ENCODE measurements at regions not wholly inside any gene's neighbourhood (a gene's known extent, or its start where the extent isn't known, plus 50 kb on each side); places are given as distances from the start of the nearest gene placed in this dataset.
"Not testable (repeated sequence)": the region's sequence is repeated elsewhere in the genome, so short reads cannot be mapped to it uniquely, and the experiment has no call there.

GRCh38 chr6:51285876-51286275 lies 467.2 kb downstream of the TFAP2B start:
- Mint-ChIP-seq H3K9me3 (ENCODE audit: low read depth) (peaks cover 3% of the 10 kb centered on the region), H3K36me3 (no peaks in the 10 kb centered on the region), H3K4me1 (no peaks in the 10 kb centered on the region), H3K4me3 (no peak overlapping the region), H3K27me3 (no peaks in the 10 kb centered on the region), H3K27ac (no peak overlapping the region)
- CTCF ChIA-PET = no interaction called here
- no peak for DNase-seq
- no peak for ATAC-seq

- no peaks in the 10 kb centered on the region for H3K36me3 Mint-ChIP-seq
- H3K27me3 Mint-ChIP-seq = no peaks in the 10 kb centered on the region
- no peak overlapping the region for H3K4me3 Mint-ChIP-seq
- CTCF ChIA-PET = no interaction called here
- ATAC-seq (no peak), DNase-seq (no peak)
- no peaks in the 10 kb centered on the region for H3K4me1 Mint-ChIP-seq
- no peak overlapping the region for H3K27ac Mint-ChIP-seq
- peaks cover 3% of the 10 kb centered on the region for H3K9me3 Mint-ChIP-seq (ENCODE audit: low read depth)
Measured at GRCh38 chr6:51289041-51289440, 470.4 kb downstream of the TFAP2B start.

DNA sequence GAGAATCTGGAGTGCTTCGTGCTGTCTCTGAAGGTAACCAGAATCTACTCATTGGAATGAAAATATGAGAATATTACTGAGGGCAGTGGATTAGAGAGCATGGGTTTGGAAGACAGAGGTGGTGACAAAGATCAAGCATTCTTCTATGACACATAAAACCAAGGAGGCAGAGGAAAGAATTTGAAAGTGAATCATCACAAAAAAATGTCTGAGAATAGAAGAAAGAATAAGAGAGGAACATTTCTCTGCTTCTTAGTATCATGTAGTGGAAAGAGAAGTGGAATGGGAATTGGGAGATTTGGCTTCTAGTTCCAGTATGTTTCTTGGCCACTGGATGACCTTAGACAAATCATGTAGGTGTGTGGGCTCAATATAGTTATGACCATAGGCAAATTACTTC lies 474.0 kb downstream of the TFAP2B start:
- no peak overlapping the region for H3K27ac Mint-ChIP-seq
- CTCF ChIA-PET = no interaction called here
- no peaks in the 10 kb centered on the region for H3K27me3 Mint-ChIP-seq
- H3K4me1 Mint-ChIP-seq = no peaks in the 10 kb centered on the region
- peaks cover 3% of the 10 kb centered on the region for H3K9me3 Mint-ChIP-seq (ENCODE audit: low read depth)
- no peaks in the 10 kb centered on the region for H3K36me3 Mint-ChIP-seq
- no peak for DNase-seq
- no peak for ATAC-seq
- H3K4me3 Mint-ChIP-seq = no peak overlapping the region

DNA sequence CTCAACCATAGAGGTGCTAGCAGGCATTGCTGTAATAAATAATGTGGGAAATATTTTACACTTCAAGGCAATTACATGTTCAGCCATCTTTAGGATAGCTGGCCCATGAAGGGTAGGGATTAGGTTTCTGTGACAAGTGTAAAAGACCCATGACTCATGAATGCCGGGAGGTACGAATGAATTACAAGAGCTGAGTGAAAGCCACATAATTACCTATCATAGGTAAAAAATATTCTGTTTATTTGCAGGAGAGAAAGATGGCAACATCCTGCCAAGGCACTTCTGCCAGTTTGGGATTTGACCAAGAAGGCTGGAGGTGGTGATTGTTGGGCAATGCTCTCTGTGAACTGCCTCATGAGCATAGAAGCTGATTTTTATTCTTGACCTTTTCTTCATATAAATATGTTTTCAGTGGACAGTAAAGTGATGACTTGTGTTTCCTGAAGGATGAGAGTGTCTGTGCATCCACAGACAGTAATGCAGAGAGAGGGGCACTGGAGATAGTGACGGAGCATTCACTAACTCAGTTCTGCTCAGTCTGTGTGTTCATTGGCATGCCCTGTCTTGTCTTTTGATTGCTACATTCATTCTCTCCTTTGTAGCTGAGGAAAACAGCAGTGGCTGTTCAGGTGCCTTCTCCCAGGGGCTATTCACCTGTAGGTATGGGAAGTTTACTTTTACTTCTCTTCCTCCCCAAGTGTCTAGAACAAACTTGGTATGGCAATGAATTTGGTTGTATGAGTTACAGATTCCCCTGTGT lies 481.1 kb downstream of the TFAP2B start:
- H3K27ac Mint-ChIP-seq = no peak overlapping the region
- H3K9me3 Mint-ChIP-seq (ENCODE audit: low read depth) = no peaks in the 10 kb centered on the region
- DNase-seq = no peak
- no peak for ATAC-seq
- no peaks in the 10 kb centered on the region for H3K27me3 Mint-ChIP-seq
- no peaks in the 10 kb centered on the region for H3K4me1 Mint-ChIP-seq
- CTCF ChIA-PET = no interaction called here
- H3K36me3 Mint-ChIP-seq = no peaks in the 10 kb centered on the region
- no peak overlapping the region for H3K4me3 Mint-ChIP-seq

DNA sequence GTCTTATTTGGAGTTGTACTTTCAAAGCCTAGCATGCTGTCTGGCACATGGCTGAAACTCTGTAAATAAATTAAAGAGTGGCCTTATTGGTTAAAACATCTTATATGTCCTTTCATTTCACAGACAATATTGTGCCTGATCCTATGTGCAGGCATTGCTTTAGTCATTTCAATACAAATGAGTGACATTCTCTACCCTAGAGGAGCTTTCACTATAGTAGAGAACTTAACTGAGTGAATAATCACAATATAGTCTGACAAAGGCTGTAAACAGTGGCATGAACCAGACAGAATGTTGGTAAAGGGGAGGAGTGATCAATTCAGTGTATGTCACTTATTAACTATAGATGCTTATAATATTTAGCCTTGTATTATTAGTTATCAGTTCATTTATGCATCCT lies 481.8 kb downstream of the TFAP2B start:
- H3K27me3 Mint-ChIP-seq = no peaks in the 10 kb centered on the region
- H3K4me3 Mint-ChIP-seq = no peak overlapping the region
- no peaks in the 10 kb centered on the region for H3K9me3 Mint-ChIP-seq (ENCODE audit: low read depth)
- no peak overlapping the region for H3K27ac Mint-ChIP-seq
- no peak for DNase-seq
- CTCF ChIA-PET = no interaction called here
- H3K36me3 Mint-ChIP-seq = no peaks in the 10 kb centered on the region
- no peak for ATAC-seq
- H3K4me1 Mint-ChIP-seq = no peaks in the 10 kb centered on the region

DNA sequence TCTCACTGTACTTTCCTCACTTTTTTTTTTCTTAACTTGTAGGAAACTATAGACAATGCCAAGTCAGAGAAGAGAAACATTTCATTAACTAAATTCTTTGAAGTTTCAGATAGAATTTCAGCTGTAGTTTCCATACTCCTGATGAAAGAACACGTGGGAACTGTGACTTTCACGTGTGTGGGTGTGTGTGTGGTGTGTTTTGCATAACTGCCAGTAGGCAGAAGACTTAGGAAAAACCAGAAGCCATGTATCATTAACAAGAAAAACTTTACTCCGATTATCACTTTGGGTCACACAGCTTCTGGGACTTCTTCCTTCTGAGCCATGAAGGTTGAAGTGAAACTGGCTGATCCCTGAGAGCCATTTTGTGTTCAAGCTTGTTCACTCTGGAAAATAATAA lies 483.3 kb downstream of the TFAP2B start:
- DNase-seq (no peak), ATAC-seq (no peak)
- CTCF ChIA-PET = no interaction called here
- Mint-ChIP-seq H3K27ac (no peak overlapping the region), H3K36me3 (no peaks in the 10 kb centered on the region), H3K4me3 (no peak overlapping the region), H3K9me3 (ENCODE audit: low read depth) (peaks cover 4% of the 10 kb centered on the region), H3K27me3 (no peaks in the 10 kb centered on the region), H3K4me1 (no peaks in the 10 kb centered on the region)

DNA sequence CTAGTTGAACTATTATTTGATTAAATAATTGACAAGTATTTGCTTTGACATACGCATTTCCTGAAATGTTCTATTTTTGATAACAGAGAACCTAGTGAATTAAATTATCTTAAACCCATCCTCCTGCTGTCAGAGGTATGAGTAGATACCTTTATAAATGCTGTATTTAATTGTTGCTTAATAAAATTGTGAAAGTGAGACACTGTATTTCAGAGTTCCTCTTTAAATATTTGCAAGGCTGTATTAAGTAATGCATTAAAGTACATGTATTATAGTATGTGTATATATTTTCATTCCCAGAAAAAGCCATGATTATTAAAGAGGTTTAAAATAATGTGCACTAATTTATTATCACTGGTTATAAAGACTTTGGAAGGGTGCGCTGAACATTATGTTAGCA lies 483.8 kb downstream of the TFAP2B start:
- no peak overlapping the region for H3K4me3 Mint-ChIP-seq
- DNase-seq (no peak), ATAC-seq (no peak)
- no peaks in the 10 kb centered on the region for H3K27me3 Mint-ChIP-seq
- H3K36me3 Mint-ChIP-seq = no peaks in the 10 kb centered on the region
- H3K4me1 Mint-ChIP-seq = no peaks in the 10 kb centered on the region
- H3K9me3 Mint-ChIP-seq (ENCODE audit: low read depth) = peaks cover 4% of the 10 kb centered on the region
- H3K27ac Mint-ChIP-seq = no peak overlapping the region
- CTCF ChIA-PET = no interaction called here

- Mint-ChIP-seq H3K9me3 (ENCODE audit: low read depth) (peaks cover 4% of the 10 kb centered on the region), H3K27me3 (no peaks in the 10 kb centered on the region), H3K36me3 (no peaks in the 10 kb centered on the region), H3K4me1 (no peaks in the 10 kb centered on the region), H3K27ac (no peak overlapping the region), H3K4me3 (no peak overlapping the region)
- no peak for ATAC-seq
- CTCF ChIA-PET = no interaction called here
- DNase-seq = no peak
Measured at GRCh38 chr6:51303338-51303737, 484.7 kb downstream of the TFAP2B start.

- no peak overlapping the region for H3K4me3 Mint-ChIP-seq
- CTCF ChIA-PET = no interaction called here
Measured at GRCh38 chr6:51314965-51315364, 496.3 kb downstream of the TFAP2B start.

DNA sequence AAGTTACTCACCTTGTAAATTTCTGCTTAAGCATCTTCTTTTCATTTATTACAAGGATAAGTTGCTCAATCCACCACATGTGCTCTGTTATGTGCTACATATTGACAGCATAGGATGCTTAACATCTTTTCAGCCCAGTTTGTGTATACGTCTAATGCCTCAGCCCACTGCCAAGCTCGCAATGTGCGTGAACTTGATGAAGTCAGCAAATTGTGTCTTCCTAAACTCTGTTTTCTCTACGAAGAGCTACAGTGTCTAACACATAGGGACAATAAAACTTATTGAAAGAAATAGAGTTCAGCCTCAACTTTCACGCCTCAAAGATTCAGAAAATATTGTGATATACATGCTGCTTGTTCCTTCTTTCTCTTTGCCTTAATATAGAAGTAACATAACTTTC lies 500.0 kb downstream of the TFAP2B start:
- no peak for DNase-seq
- no peaks in the 10 kb centered on the region for H3K36me3 Mint-ChIP-seq
- H3K27me3 Mint-ChIP-seq = no peaks in the 10 kb centered on the region
- peaks cover 5% of the 10 kb centered on the region for H3K9me3 Mint-ChIP-seq (ENCODE audit: low read depth)
- H3K4me3 Mint-ChIP-seq = no peak overlapping the region
- ATAC-seq = no peak
- no peak overlapping the region for H3K27ac Mint-ChIP-seq
- no peaks in the 10 kb centered on the region for H3K4me1 Mint-ChIP-seq
- CTCF ChIA-PET = no interaction called here

More at GRCh38 chr6:51314965-51315364, 496.3 kb downstream of the TFAP2B start:
- Mint-ChIP-seq H3K27ac (no peak overlapping the region), H3K36me3 (no peaks in the 10 kb centered on the region), H3K9me3 (ENCODE audit: low read depth) (peaks cover 5% of the 10 kb centered on the region), H3K27me3 (no peaks in the 10 kb centered on the region), H3K4me1 (no peaks in the 10 kb centered on the region)
- no peak for DNase-seq
- no peak for ATAC-seq

- H3K4me1 Mint-ChIP-seq; H3K27me3 Mint-ChIP-seq; DNase-seq; ATAC-seq; CTCF ChIA-PET; H3K27ac Mint-ChIP-seq; H3K36me3 Mint-ChIP-seq; H3K9me3 Mint-ChIP-seq (ENCODE audit: low read depth); H3K4me3 Mint-ChIP-seq: not testable (repeated sequence)
Measured at GRCh38 chr6:51321477-51321876, 502.8 kb downstream of the TFAP2B start.

- no peak for DNase-seq
- ATAC-seq = no peak
- Mint-ChIP-seq H3K4me3 (no peak overlapping the region), H3K9me3 (ENCODE audit: low read depth) (no peaks in the 10 kb centered on the region), H3K36me3 (no peaks in the 10 kb centered on the region), H3K27ac (no peak overlapping the region), H3K4me1 (no peaks in the 10 kb centered on the region), H3K27me3 (no peaks in the 10 kb centered on the region)
- CTCF ChIA-PET = no interaction called here
Measured at GRCh38 chr6:51322505-51322904, 503.8 kb downstream of the TFAP2B start.

DNA sequence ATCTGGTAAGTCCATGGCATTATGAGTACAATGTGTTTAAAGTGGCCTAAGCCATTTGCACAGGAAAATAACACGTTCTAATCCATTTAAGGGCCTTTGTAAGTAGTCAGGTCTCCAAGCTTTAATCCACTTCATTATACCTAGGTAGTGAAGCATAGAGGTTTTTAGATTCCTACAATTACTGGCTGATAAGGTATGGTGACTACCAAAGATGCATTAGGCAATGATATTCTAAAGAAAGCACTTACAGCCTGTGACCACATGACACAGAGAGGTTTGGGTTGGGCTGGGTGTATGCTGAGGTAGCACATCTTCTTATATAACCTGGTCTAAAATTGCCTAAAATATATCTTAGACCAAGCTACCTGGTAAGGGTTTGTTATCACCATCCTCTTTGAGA lies 504.4 kb downstream of the TFAP2B start:
- H3K9me3 Mint-ChIP-seq (ENCODE audit: low read depth) = no peaks in the 10 kb centered on the region
- no peak overlapping the region for H3K27ac Mint-ChIP-seq
- ATAC-seq (no peak), DNase-seq (no peak)
- CTCF ChIA-PET = no interaction called here
- no peak overlapping the region for H3K4me3 Mint-ChIP-seq
- no peaks in the 10 kb centered on the region for H3K36me3 Mint-ChIP-seq
- no peaks in the 10 kb centered on the region for H3K27me3 Mint-ChIP-seq
- H3K4me1 Mint-ChIP-seq = no peaks in the 10 kb centered on the region

DNA sequence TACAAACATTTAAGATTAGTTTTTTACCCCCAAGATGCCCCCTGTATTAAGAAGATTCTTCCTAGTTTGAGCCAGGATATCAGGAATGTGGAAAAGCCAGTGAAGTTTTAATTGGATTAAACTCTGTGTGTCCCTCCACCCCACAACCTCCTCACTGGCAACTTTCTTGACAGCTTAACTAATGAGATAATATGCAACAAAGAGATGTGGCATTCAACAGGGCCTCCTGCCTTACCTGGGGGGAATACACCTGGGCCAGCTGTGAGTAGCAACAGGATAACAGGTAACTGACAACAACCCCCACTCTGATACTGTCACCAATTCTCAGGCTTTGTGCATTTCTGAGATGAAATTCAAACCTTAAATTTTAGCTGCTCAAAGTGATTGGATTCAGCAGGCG lies 512.3 kb downstream of the TFAP2B start:
- no peak for ATAC-seq
- no peak for DNase-seq
- CTCF ChIA-PET = no interaction called here
- Mint-ChIP-seq H3K4me3 (no peak overlapping the region), H3K9me3 (ENCODE audit: low read depth) (peaks cover 4% of the 10 kb centered on the region), H3K36me3 (no peaks in the 10 kb centered on the region), H3K27ac (no peak overlapping the region), H3K4me1 (no peaks in the 10 kb centered on the region), H3K27me3 (no peaks in the 10 kb centered on the region)

DNA sequence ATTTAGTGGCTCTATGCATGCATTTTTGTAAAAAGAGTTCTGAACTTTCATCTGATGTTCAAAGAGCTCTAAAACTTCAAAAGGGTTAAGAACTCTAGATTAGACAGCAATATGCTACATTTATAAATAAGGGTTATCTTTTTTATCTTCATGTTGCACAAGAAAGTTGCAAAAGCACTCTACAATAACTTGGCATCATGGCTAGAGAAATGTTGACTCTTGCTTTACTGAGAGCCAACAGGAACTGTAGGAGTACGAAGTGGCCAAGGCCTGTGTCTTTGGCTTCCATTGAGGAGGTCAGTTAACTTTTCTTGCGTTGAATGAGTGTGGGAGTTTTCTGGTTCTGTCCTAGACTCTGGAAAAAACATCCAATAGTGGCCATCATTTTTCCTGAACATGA lies 516.9 kb downstream of the TFAP2B start:
- Mint-ChIP-seq H3K36me3 (no peaks in the 10 kb centered on the region), H3K4me1 (no peaks in the 10 kb centered on the region)

More for the DNA sequence above, 516.9 kb downstream of the TFAP2B start:
- DNase-seq (no peak), ATAC-seq (no peak)
- no peak overlapping the region for H3K27ac Mint-ChIP-seq
- no peak overlapping the region for H3K4me3 Mint-ChIP-seq
- H3K9me3 Mint-ChIP-seq (ENCODE audit: low read depth) = peaks cover 7% of the 10 kb centered on the region
- CTCF ChIA-PET = no interaction called here
- H3K27me3 Mint-ChIP-seq = no peaks in the 10 kb centered on the region

All from activated CD8-positive, alpha-beta memory T cell treated with anti-CD3 and anti-CD28 coated beads, Interleukin-2, amount 10 ng/mL, durations not matched to agents 7 days and 5 days (primary cell).